AG04450 (cell line): ENCODE measurements at regions not wholly inside any gene's neighbourhood (a gene's known extent, or its start where the extent isn't known, plus 50 kb on each side); places are given as distances from the start of the nearest gene placed in this dataset.

ENCODE experiments used
- CTCF ChIA-PET: fragments of 300-600, 350-600 bp; formaldehyde crosslinking; extraction: SDS; loops from one replicate; lab custom pipeline; 2022; ENCODE audit warnings: antibody characterized with exemption, inconsistent platforms; lab: Charles Lee
- POLR2A ChIA-PET: fragments of 350-600 bp; formaldehyde crosslinking; extraction: SDS; loops from one replicate; lab custom pipeline; 2021; ENCODE audit warnings: antibody characterized with exemption, inconsistent platforms; lab: Yijun Ruan, JAX
- DNase-seq: peaks from one replicate; pipeline ENCODE4 v3.0.0-alpha.2; 2011; ENCODE audit warnings: low read depth, low spot score
- H3K27ac ChIP-seq: one replicate; pipeline ENCODE4 v1.5.1; 2012; ENCODE audit warnings: low read depth, low read length, control low read depth
- H3K27me3 ChIP-seq: one replicate; pipeline ENCODE4 v1.6.0; 2012; ENCODE audit warnings: low read length; ENCODE audit not compliant: control insufficient read depth, insufficient read depth
- H3K4me3 ChIP-seq: 2 replicates; pipeline ENCODE4 v1.5.1; 2011; ENCODE audit warnings: mild to moderate bottlenecking, low read depth, low read length, control low read depth
- H3K9me3 ChIP-seq: 2 replicates; pipeline ENCODE4 v1.5.1; 2012; ENCODE audit warnings: low read length; ENCODE audit not compliant: control insufficient read depth, insufficient read depth
- CTCF ChIP-seq: IDR thresholded peaks from 2 replicates; pipeline ENCODE4 v1.5.1; 2011; ENCODE audit warnings: low read depth, low read length, control low read depth, inconsistent platforms

GRCh38 chr9:29393064-29393463 lies 1819.8 kb upstream of the C9orf72 start:
- no peaks in the 10 kb centered on the region for H3K27me3 ChIP-seq
- no peak overlapping the region for H3K27ac ChIP-seq
- ChIA-PET POLR2A (no interaction called here), CTCF (no interaction called here)
- TF ChIP-seq CTCF = no peak
- no peak overlapping the region for H3K4me3 ChIP-seq
- H3K9me3 ChIP-seq = no peaks in the 10 kb centered on the region
- no peak for DNase-seq

- H3K27me3 ChIP-seq = no peaks in the 10 kb centered on the region
- no peak for TF ChIP-seq CTCF
- no peak for DNase-seq
- no peak overlapping the region for H3K4me3 ChIP-seq
- H3K9me3 ChIP-seq = peaks cover 4% of the 10 kb centered on the region; the same call in 1 of the 2 replicates
- POLR2A ChIA-PET = no interaction called here
- CTCF ChIA-PET = no interaction called here
- no peak overlapping the region for H3K27ac ChIP-seq
Observed at GRCh38 chr9:29394855-29395254, 1821.6 kb upstream of the C9orf72 start.

- ChIA-PET CTCF (no interaction called here), POLR2A (no interaction called here)
- H3K27me3 ChIP-seq = no peaks in the 10 kb centered on the region
- TF ChIP-seq CTCF = no peak
- no peak overlapping the region for H3K27ac ChIP-seq
- H3K9me3 ChIP-seq = peaks cover 4% of the 10 kb centered on the region; the same call in 1 of the 2 replicates
- no peak for DNase-seq
- no peak overlapping the region for H3K4me3 ChIP-seq
Observed at GRCh38 chr9:29397148-29397547, 1823.9 kb upstream of the C9orf72 start.

GRCh38 chr9:29416204-29416603 lies 1842.9 kb upstream of the C9orf72 start:
- no peak for TF ChIP-seq CTCF
- Histone ChIP-seq H3K9me3 (no peaks in the 10 kb centered on the region), H3K27ac (no peak overlapping the region), H3K27me3 (no peaks in the 10 kb centered on the region), H3K4me3 (no peak overlapping the region)
- DNase-seq = no peak
- POLR2A ChIA-PET = no interaction called here
- CTCF ChIA-PET = no interaction called here

GRCh38 chr9:29422438-29422837 lies 1849.2 kb upstream of the C9orf72 start:
- H3K9me3 ChIP-seq = no peaks in the 10 kb centered on the region
- DNase-seq = no peak
- no peaks in the 10 kb centered on the region for H3K27me3 ChIP-seq
- H3K4me3 ChIP-seq = no peak overlapping the region
- ChIA-PET POLR2A (no interaction called here), CTCF (no interaction called here)
- no peak for TF ChIP-seq CTCF
- no peak overlapping the region for H3K27ac ChIP-seq
